C4-2B (cell line): ENCODE measurements at regions not wholly inside any gene's neighbourhood (a gene's known extent, or its start where the extent isn't known, plus 50 kb on each side); places are given as distances from the start of the nearest gene placed in this dataset.
"Not testable (repeated sequence)": the region's sequence is repeated elsewhere in the genome, so short reads cannot be mapped to it uniquely, and the experiment has no call there.

ENCODE experiments used
- H3K27ac ChIP-seq: fragments of 450-650 bp; 2 replicates; pipeline ENCODE4 v1.5.1; 2017
- CTCF ChIP-seq: fragments of 450-650 bp; conservative IDR thresholded peaks from 2 replicates; pipeline ENCODE4 v1.5.1; 2017; ENCODE audit warnings: mild to moderate bottlenecking
- ZFX ChIP-seq: fragments of 450-650 bp; IDR thresholded peaks from 2 replicates; pipeline ENCODE4 v1.6.1; 2017

- H3K27ac ChIP-seq: no peak overlapping the region
- TF ChIP-seq CTCF (no peak), ZFX (no peak)
Measured at GRCh38 chr3:89948008-89948407, 840.6 kb downstream of the EPHA3 start.

DNA sequence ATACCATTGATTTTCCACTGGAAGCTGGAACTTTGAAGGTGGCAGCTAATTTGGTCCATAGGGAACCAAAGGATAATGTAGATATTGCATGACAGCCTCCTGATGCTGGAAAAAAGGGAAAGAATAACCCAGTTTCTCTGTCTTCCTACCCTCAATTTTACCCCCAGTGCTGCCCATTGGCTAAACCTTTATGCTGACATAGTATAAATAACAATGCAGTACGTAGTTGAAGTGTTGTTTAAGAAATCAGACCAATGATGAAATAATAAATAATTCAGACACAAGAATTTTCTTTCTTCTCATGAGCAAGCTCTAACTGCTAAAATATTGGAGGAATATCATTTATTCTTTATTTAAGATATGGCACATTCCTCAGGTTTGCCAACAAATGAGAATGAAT, 843.4 kb downstream of the EPHA3 start:
- no peak for TF ChIP-seq CTCF
- TF ChIP-seq ZFX: no peak
- H3K27ac ChIP-seq: no peak overlapping the region

GRCh38 chr3:89954137-89954536, 846.7 kb downstream of the EPHA3 start:
- no peak for TF ChIP-seq ZFX
- no peak overlapping the region for H3K27ac ChIP-seq

DNA sequence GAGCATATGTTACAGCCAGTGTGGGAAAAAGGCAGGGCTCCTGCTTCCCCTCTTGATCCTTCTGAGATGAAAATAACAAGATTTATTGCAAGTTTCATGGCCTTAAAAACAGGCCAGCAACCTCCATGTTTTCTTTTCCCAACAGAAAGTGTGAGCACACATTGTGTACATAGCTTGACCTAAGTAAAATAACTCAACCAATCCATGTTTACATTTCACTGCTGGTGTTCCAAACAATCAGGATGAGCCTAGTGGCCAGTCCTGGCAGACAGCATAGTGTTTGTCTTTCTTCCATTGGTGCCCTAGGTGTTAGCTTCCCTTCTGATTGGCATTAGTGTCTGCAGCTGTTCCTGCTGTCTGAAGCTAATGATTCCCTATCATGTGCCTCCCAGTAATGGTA, 847.7 kb downstream of the EPHA3 start:
- H3K27ac ChIP-seq: no peak overlapping the region; the same call in 1 of the 2 replicates
- TF ChIP-seq ZFX (no peak), CTCF (peak; percentile 6; the same call in 1 of the 2 replicates)

DNA sequence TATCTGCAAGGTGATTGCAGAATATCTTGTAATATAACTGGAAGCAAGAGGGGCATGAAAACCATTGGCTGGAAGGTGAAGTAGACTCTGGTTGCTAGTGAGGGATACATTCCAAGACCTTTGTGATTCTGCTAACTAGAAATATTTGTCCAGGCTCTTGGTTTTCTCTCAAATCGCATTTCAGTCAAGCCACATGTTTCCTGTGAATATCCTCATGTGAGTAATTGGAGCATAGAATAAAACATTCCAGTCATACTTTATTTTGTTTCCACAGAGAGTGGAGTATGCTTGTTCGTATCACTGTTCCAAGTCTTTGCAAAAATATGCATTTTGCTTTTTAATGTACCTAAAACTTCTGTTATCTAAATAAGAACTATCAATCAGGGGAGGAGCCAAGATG, 850.0 kb downstream of the EPHA3 start:
- TF ChIP-seq CTCF (no peak), ZFX (no peak)
- no peak overlapping the region for H3K27ac ChIP-seq

GRCh38 chr3:89958163-89958562, 850.7 kb downstream of the EPHA3 start:
- not testable (repeated sequence) for H3K27ac ChIP-seq

DNA sequence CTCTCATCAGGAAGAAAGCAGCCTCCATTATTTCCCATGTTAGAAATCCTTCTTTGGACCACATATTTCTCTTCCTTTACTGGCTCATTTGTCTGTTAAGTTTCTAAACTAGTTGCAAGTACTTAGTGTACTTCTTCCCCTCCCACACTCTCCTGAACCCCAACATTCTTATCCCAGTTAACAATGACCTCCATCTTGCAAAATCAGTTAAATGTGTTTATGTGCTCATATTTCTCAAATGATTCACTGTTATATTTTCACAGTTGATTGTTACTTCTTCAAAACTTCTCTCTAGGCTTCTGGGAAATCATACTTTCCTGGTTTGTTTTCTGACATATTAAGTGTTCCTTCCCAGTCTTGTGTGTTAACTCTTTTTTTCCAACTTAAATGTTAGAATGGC, 856.9 kb downstream of the EPHA3 start:
- TF ChIP-seq ZFX (no peak), CTCF (no peak)
- H3K27ac ChIP-seq: no peak overlapping the region

DNA sequence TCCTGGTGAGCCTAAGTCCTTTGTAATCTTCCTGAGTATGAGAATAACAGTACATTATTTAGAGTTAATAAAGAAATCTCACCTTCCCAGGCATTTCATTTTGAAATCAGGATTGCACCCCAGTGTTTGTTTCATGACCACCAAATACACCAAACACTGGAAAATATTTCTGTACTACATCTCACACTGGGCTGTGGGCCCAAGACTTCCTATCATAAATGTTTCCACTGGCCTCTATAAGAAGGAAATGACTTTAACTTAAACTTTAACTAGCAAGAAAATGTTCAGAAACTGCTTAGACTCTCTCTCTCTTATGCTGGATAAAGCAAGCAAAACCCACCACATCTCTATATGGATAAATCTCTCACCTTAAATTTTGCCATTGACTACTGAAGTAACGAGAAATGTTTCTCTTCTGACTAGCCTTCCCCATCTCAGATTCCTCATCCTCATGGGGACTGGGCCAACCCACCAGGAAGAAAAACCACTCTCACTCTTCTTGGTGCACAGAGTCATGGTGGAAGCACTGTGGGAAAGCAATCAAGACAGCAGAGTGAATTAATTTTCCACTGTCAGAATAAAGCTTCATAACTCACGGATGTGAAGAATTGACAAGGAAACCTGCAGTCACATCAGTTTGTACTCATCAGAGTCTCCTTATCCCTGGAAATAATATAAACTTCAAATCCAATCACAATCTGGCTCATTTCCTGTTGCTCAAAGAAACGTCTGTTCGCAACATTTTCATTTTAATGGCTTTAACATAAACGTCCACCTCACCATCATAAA, 859.6 kb downstream of the EPHA3 start:
- TF ChIP-seq ZFX (no peak), CTCF (no peak)
- H3K27ac ChIP-seq: no peak overlapping the region
